SW480 (cell line): ENCODE measurements at regions not wholly inside any gene's neighbourhood (a gene's known extent, or its start where the extent isn't known, plus 50 kb on each side); places are given as distances from the start of the nearest gene placed in this dataset.
"Not testable (repeated sequence)": the region's sequence is repeated elsewhere in the genome, so short reads cannot be mapped to it uniquely, and the experiment has no call there.

ENCODE experiments used
- DNase-seq: peaks from one replicate; pipeline ENCODE4 v3.0.0-alpha.2; 2016; ENCODE audit warnings: low spot score

- not testable (repeated sequence) for DNase-seq
Measured at GRCh38 chr5:15096686-15097085, 225.1 kb upstream of the ANKH start.

- no peak for DNase-seq
Measured at GRCh38 chr5:15092801-15093200, 221.2 kb upstream of the ANKH start.

- DNase-seq = no peak
Measured at GRCh38 chr5:15085671-15086070, 214.1 kb upstream of the ANKH start.

- no peak for DNase-seq
Measured at GRCh38 chr5:15082096-15082495, 210.5 kb upstream of the ANKH start.

GRCh38 chr5:15080219-15080618 is 208.6 kb upstream of the ANKH start:
- DNase-seq = no peak

GRCh38 chr5:15079566-15079965 is 208.0 kb upstream of the ANKH start:
- DNase-seq = no peak

- DNase-seq = no peak
Measured at GRCh38 chr5:15074651-15075050, 203.1 kb upstream of the ANKH start.

GRCh38 chr5:15073453-15073852 is 201.9 kb upstream of the ANKH start:
- DNase-seq = no peak

GRCh38 chr5:15070907-15071306 is 199.3 kb upstream of the ANKH start:
- DNase-seq = no peak

- DNase-seq = no peak
Measured at GRCh38 chr5:15069407-15069905, 197.9 kb upstream of the ANKH start.

- DNase-seq = no peak
Measured at GRCh38 chr5:15065091-15065490, 193.5 kb upstream of the ANKH start.

- DNase-seq = no peak
Measured at GRCh38 chr5:15064396-15064795, 192.8 kb upstream of the ANKH start.

- no peak for DNase-seq
Measured at GRCh38 chr5:15056988-15057592, 185.5 kb upstream of the ANKH start.

GRCh38 chr5:15044521-15044920 is 172.9 kb upstream of the ANKH start:
- DNase-seq = no peak

GRCh38 chr5:15037247-15037908 is 165.8 kb upstream of the ANKH start:
- no peak for DNase-seq

GRCh38 chr5:15034379-15034778 is 162.8 kb upstream of the ANKH start:
- DNase-seq = no peak

- DNase-seq = no peak
Measured at GRCh38 chr5:15031180-15031579, 159.6 kb upstream of the ANKH start.

GRCh38 chr5:15027764-15028163 is 156.2 kb upstream of the ANKH start:
- DNase-seq = no peak

GRCh38 chr5:15026944-15027343 is 155.4 kb upstream of the ANKH start:
- DNase-seq = no peak

GRCh38 chr5:15026011-15026893 is 154.7 kb upstream of the ANKH start:
- DNase-seq = no peak

GRCh38 chr5:15023846-15024245 is 152.3 kb upstream of the ANKH start:
- no peak for DNase-seq

- DNase-seq = no peak
Measured at GRCh38 chr5:15023266-15023665, 151.7 kb upstream of the ANKH start.
